Neural cell (in vitro differentiated cells): ENCODE measurements at regions not wholly inside any gene's neighbourhood (a gene's known extent, or its start where the extent isn't known, plus 50 kb on each side); places are given as distances from the start of the nearest gene placed in this dataset.

Experiments used
- H2AFZ ChIP-seq: fragments of 200-600, 300-800 bp; sonication (generic), shearing (Covaris generic); 2 replicates; pipeline ENCODE4 v1.6.0; 2014; ENCODE audit warnings: low read depth, mild to moderate bottlenecking, antibody characterized with exemption, low read length, moderate library complexity
- H3F3A ChIP-seq: fragments of 200-600 bp; shearing (Covaris generic); 2 replicates; pipeline ENCODE4 v1.6.1; 2016; ENCODE audit warnings: mild to moderate bottlenecking, moderate library complexity, mixed read lengths, antibody characterized with exemption, low read length; ENCODE audit not compliant: insufficient read depth, poor library complexity, severe bottlenecking
- H3K27ac ChIP-seq: fragments of 200-600, 300-800 bp; sonication (generic), shearing (Covaris generic); 2 replicates; pipeline ENCODE4 v1.5.1; 2014; ENCODE audit warnings: mild to moderate bottlenecking, low read length, moderate library complexity
- H3K27me3 ChIP-seq: fragments of 300-800, 200-600 bp; sonication (generic), shearing (Covaris generic); 2 replicates; pipeline ENCODE4 v1.6.0; 2014; ENCODE audit warnings: mild to moderate bottlenecking, low read depth, low read length, moderate library complexity; ENCODE audit not compliant: insufficient read depth
- H3K36me3 ChIP-seq: fragments of 300-800, 200-600 bp; sonication (generic), shearing (Covaris generic); 2 replicates; pipeline ENCODE4 v1.5.1; 2014; ENCODE audit warnings: mild to moderate bottlenecking, antibody characterized with exemption, low read length, moderate library complexity; ENCODE audit not compliant: insufficient read depth
- H3K4me2 ChIP-seq: fragments of 300-800, 200-600 bp; sonication (generic), shearing (Covaris generic); 2 replicates; pipeline ENCODE4 v1.6.0; 2014; ENCODE audit warnings: mild to moderate bottlenecking, low read length
- H3K4me3 ChIP-seq: fragments of 300-800, 200-600 bp; sonication (generic), shearing (Covaris generic); 2 replicates; pipeline ENCODE4 v1.5.1; 2014; ENCODE audit warnings: mild to moderate bottlenecking, low read length, moderate library complexity
- H3K79me2 ChIP-seq: fragments of 200-600 bp; shearing (Covaris generic); replicated peaks from 2 replicates; pipeline ENCODE4 v1.6.0; 2014; ENCODE audit warnings: mild to moderate bottlenecking, low read length, moderate library complexity; ENCODE audit not compliant: insufficient read depth
- H3K9ac ChIP-seq: fragments of 300-800, 200-600 bp; sonication (generic), shearing (Covaris generic); 2 replicates; pipeline ENCODE4 v1.6.1; 2016; ENCODE audit warnings: mild to moderate bottlenecking, low read length, mixed read lengths
- H3K9me2 ChIP-seq: fragments of 200-600 bp; shearing (Covaris generic); 2 replicates; pipeline ENCODE4 v1.6.1; 2016; ENCODE audit warnings: mild to moderate bottlenecking, low read length, mixed read lengths; ENCODE audit not compliant: insufficient read depth
- H3K9me3 ChIP-seq: fragments of 200-600, 300-800 bp; sonication (generic), shearing (Covaris generic); 2 replicates; pipeline ENCODE4 v1.6.1; 2016; ENCODE audit warnings: mild to moderate bottlenecking, mixed run types, low read length, moderate library complexity, mixed read lengths
- H4K20me1 ChIP-seq: fragments of 200-600 bp; shearing (Covaris generic); 2 replicates; pipeline ENCODE4 v1.6.1; 2016; ENCODE audit warnings: mild to moderate bottlenecking, mixed run types; ENCODE audit not compliant: insufficient read depth
- CTCF ChIP-seq: fragments of 450-650 bp; IDR thresholded peaks from 2 replicates; pipeline ENCODE4 v1.5.1; 2014; ENCODE audit warnings: antibody characterized with exemption, mild to moderate bottlenecking, moderate library complexity; ENCODE audit not compliant: poor library complexity, severe bottlenecking
- EP300 ChIP-seq: fragments of 450-650 bp; conservative IDR thresholded peaks from 2 replicates; pipeline ENCODE4 v1.6.1; 2014; ENCODE audit warnings: antibody characterized with exemption, mild to moderate bottlenecking, moderate library complexity; ENCODE audit not compliant: poor library complexity, severe bottlenecking
- EZH2 ChIP-seq: fragments of 200-600, 300-800 bp; shearing (Covaris generic), sonication (generic); IDR thresholded peaks from 2 replicates; pipeline ENCODE4 v1.6.1; 2014; ENCODE audit warnings: antibody characterized with exemption, low read length, borderline replicate concordance, mild to moderate bottlenecking; ENCODE audit not compliant: insufficient read depth, poor library complexity, severe bottlenecking
- MXI1 ChIP-seq: fragments of 450-650 bp; conservative IDR thresholded peaks from 2 replicates; pipeline ENCODE4 v1.6.1; 2014; ENCODE audit warnings: antibody characterized with exemption, mild to moderate bottlenecking; ENCODE audit not compliant: poor library complexity, severe bottlenecking
- POLR2AphosphoS5 ChIP-seq: IDR thresholded peaks from 2 replicates; pipeline ENCODE4 v1.6.1; 2012
- RAD21 ChIP-seq: fragments of 450-650 bp; conservative IDR thresholded peaks from 2 replicates; pipeline ENCODE4 v1.6.1; 2014; ENCODE audit warnings: antibody characterized with exemption, mild to moderate bottlenecking, moderate library complexity
- REST ChIP-seq: IDR thresholded peaks from 2 replicates; pipeline ENCODE4 v1.6.1; 2012; ENCODE audit warnings: borderline replicate concordance
- SMC3 ChIP-seq: fragments of 450-650 bp; conservative IDR thresholded peaks from 2 replicates; pipeline ENCODE4 v1.6.1; 2014; ENCODE audit warnings: antibody characterized with exemption, mild to moderate bottlenecking, moderate library complexity; ENCODE audit not compliant: poor library complexity
- TAF1 ChIP-seq: IDR thresholded peaks from 2 replicates; pipeline ENCODE4 v1.6.1; 2012; ENCODE audit warnings: low read depth

- TF ChIP-seq POLR2AphosphoS5, result no peak
- TF ChIP-seq REST, result no peak
- TF ChIP-seq RAD21, result no peak
- no peak for TF ChIP-seq CTCF
- TF ChIP-seq EZH2, result no peak
- TF ChIP-seq TAF1, result no peak
- TF ChIP-seq EP300, result no peak
- TF ChIP-seq SMC3, result no peak
- TF ChIP-seq MXI1, result no peak
- H2AFZ ChIP-seq, result no peak overlapping the region
- no peaks in the 10 kb centered on the region for H3K79me2 ChIP-seq
- H3K36me3 ChIP-seq, result no peaks in the 10 kb centered on the region
- no peaks in the 10 kb centered on the region for H3K9me2 ChIP-seq
- H3K4me3 ChIP-seq, result no peak overlapping the region
- H3F3A ChIP-seq, result no peaks in the 10 kb centered on the region
- H3K9ac ChIP-seq, result no peak overlapping the region
- no peak overlapping the region for H3K4me2 ChIP-seq
- H3K27ac ChIP-seq, result no peak overlapping the region
- no peaks in the 10 kb centered on the region for H3K27me3 ChIP-seq
- H4K20me1 ChIP-seq, result no peaks in the 10 kb centered on the region
- H3K9me3 ChIP-seq, result no peaks in the 10 kb centered on the region
Observed at GRCh38 chr20:12837646-12838045, 171.1 kb upstream of the SPTLC3 start.

GRCh38 chr20:12838261-12838866 is 170.4 kb upstream of the SPTLC3 start:
- Histone ChIP-seq H3K9me2 (no peaks in the 10 kb centered on the region), H3K79me2 (no peaks in the 10 kb centered on the region), H3K4me3 (no peak overlapping the region), H4K20me1 (no peaks in the 10 kb centered on the region), H3K9ac (no peak overlapping the region), H3K9me3 (no peaks in the 10 kb centered on the region), H3F3A (no peaks in the 10 kb centered on the region), H3K36me3 (no peaks in the 10 kb centered on the region), H2AFZ (no peak overlapping the region), H3K27me3 (no peaks in the 10 kb centered on the region), H3K4me2 (no peak overlapping the region), H3K27ac (no peak overlapping the region)
- TF ChIP-seq CTCF (no peak), MXI1 (no peak), POLR2AphosphoS5 (no peak), REST (no peak), SMC3 (no peak), TAF1 (no peak), EP300 (no peak), RAD21 (no peak), EZH2 (no peak)
